HepG2 (cell line): ENCODE measurements at regions not wholly inside any gene's neighbourhood (a gene's known extent, or its start where the extent isn't known, plus 50 kb on each side); places are given as distances from the start of the nearest gene placed in this dataset.

Source experiments
- ATAC-seq: fragments of 200-7000 bp; cut with Tn5 transposase; 3 replicates; pipeline ENCODE4 v1.9.1; 2020; ENCODE audit warnings: mild to moderate bottlenecking, moderate library complexity
- BruUV-seq: library from RNA; stranded (reverse); fragments of 400-500 nt; replicated peaks from 2 replicates; lab custom pipeline; 2021; lab: Mats Ljungman, UMichigan
- CTCF ChIA-PET: fragments of 300-600 bp; formaldehyde crosslinking; extraction: SDS; loops from one replicate; lab custom pipeline; 2021; ENCODE audit warnings: low total read pairs, inconsistent platforms, low intra/inter-chr PET ratio; lab: Yijun Ruan, JAX
- POLR2A ChIA-PET: fragments of 350-600 bp; sonication (Branson Sonifier 250); formaldehyde crosslinking; loops from one replicate; lab custom pipeline; 2020; ENCODE audit warnings: antibody characterized with exemption, inconsistent platforms; lab: Yijun Ruan, JAX
- DNase-seq: peaks from one replicate; pipeline ENCODE4 v3.0.0-alpha.2; 2015; ENCODE audit warnings: low spot score
- FAIRE-seq: peaks from 3 replicates; lab custom pipeline; 2011; peaks lifted over from hg19 to GRCh38; lab: Jason Lieb, UNC
- H2AFZ ChIP-seq: one replicate; pipeline ENCODE4 v1.6.1; 2011; ENCODE audit warnings: low read length, inconsistent platforms
- H3K27ac ChIP-seq: fragments of 300-600 bp; 3 replicates; pipeline ENCODE4 v1.8.0; 2011; ENCODE audit warnings: mixed run types, mild to moderate bottlenecking, mixed read lengths, low read length, inconsistent platforms; ENCODE audit not compliant: insufficient read depth; ENCODE audit errors: extremely low read length
- H3K27me3 ChIP-seq, 2 experiments: fragments of 200-600 bp in 1 of 2; 2 replicates in 1 of 2; 3 replicates in 1 of 2; pipeline versions ENCODE4 v1.6.0 to v1.8.0; 2011; ENCODE audit warnings: low read length in 2 of 2, mild to moderate bottlenecking in 2 of 2, moderate library complexity in 2 of 2, inconsistent platforms in 1 of 2; ENCODE audit not compliant: insufficient read depth in 2 of 2, control insufficient read depth in 1 of 2
- H3K36me3 ChIP-seq, 2 experiments: fragments of 200-600 bp in 1 of 2; replicated peaks in 1 of 2; 2 replicates in 1 of 2; 3 replicates in 1 of 2; pipeline versions ENCODE4 v1.5.1 to v1.8.0; 2011; ENCODE audit warnings: low read length in 2 of 2, inconsistent platforms in 1 of 2; ENCODE audit not compliant: insufficient read depth in 2 of 2, control insufficient read depth in 1 of 2
- H3K4me1 ChIP-seq: 2 replicates; pipeline ENCODE4 v1.5.1; 2012; ENCODE audit warnings: low read length, inconsistent platforms; ENCODE audit not compliant: insufficient read depth
- H3K4me2 ChIP-seq: 2 replicates; pipeline ENCODE4 v1.6.0; 2011; ENCODE audit warnings: low read depth, low read length, inconsistent platforms
- H3K4me3 ChIP-seq, 3 experiments: fragments of 200-600 bp in 1 of 3; sonication (generic), shearing (Covaris generic) in 1 of 3; replicated peaks in 1 of 3; 2 replicates each; pipeline ENCODE4 v1.5.1; 2011 to 2016; ENCODE audit warnings: low read length in 3 of 3, inconsistent platforms in 2 of 3, low read depth in 2 of 3, mild to moderate bottlenecking in 2 of 3, control low read depth in 1 of 3, mixed read lengths in 1 of 3; ENCODE audit not compliant: insufficient read depth in 1 of 3
- H3K79me2 ChIP-seq: one replicate; pipeline ENCODE4 v1.6.1; 2011; ENCODE audit warnings: low read length, inconsistent platforms; ENCODE audit not compliant: insufficient read depth
- H3K9ac ChIP-seq: 2 replicates; pipeline ENCODE4 v1.6.0; 2011; ENCODE audit warnings: mild to moderate bottlenecking, low read depth, low read length, inconsistent platforms; ENCODE audit not compliant: insufficient read depth
- H3K9me3 ChIP-seq: 2 replicates; pipeline ENCODE4 v1.5.1; 2012; ENCODE audit warnings: mild to moderate bottlenecking, low read length
- H4K20me1 ChIP-seq: 2 replicates; pipeline ENCODE4 v1.6.0; 2011; ENCODE audit warnings: inconsistent platforms, mild to moderate bottlenecking, low read length, moderate library complexity; ENCODE audit not compliant: insufficient read depth
- CAMTA2 ChIP-seq: sonication (generic); formaldehyde crosslinking; IDR thresholded peaks from 2 replicates; pipeline ENCODE4 v1.4.0; 2020; ENCODE audit warnings: mild to moderate bottlenecking, missing genetic modification reagents, borderline replicate concordance
- HMG20A ChIP-seq: IDR thresholded peaks from 2 replicates; pipeline ENCODE4 v1.6.1; 2016; ENCODE audit warnings: borderline replicate concordance
- KDM5A ChIP-seq: fragments of 200-600 bp; sonication (generic); IDR thresholded peaks from 2 replicates; pipeline ENCODE4 v1.7.0; 2018; ENCODE audit warnings: antibody characterized with exemption, mild to moderate bottlenecking, low read length, borderline replicate concordance
- MXD4 ChIP-seq: IDR thresholded peaks from 2 replicates; pipeline ENCODE4 v1.6.1; 2016; ENCODE audit warnings: mild to moderate bottlenecking, missing biosample characterization, missing genetic modification reagents
- ZC3H13 ChIP-seq: sonication (generic); formaldehyde crosslinking; IDR thresholded peaks from 2 replicates; pipeline ENCODE4 v1.8.1; 2023; ENCODE audit warnings: mild to moderate bottlenecking, missing genetic modification reagents, moderate library complexity
- ZNF572 ChIP-seq: sonication (generic); formaldehyde crosslinking; IDR thresholded peaks from 2 replicates; pipeline ENCODE4 v1.5.1; 2020; ENCODE audit warnings: mild to moderate bottlenecking, missing genetic modification reagents
- in situ Hi-C: cut with HindIII; loops from 2 replicates; pipeline ENCODE4 v1.10.0; 2017; ENCODE audit warnings: low pct_unique_long_range_greater_than_20kb; ENCODE audit not compliant: extremely low pct_ligation_motif_present
- intact Hi-C: fragments of 100-400 bp; cut with micrococcal nuclease; formaldehyde crosslinking; loops from one replicate; pipeline ENCODE4 v1.10.0; 2022; ENCODE audit not compliant: unreplicated experiment
- TF ChIP-seq, protein P1 (sequence below): sonication (generic); formaldehyde crosslinking; IDR thresholded peaks from 2 replicates; pipeline ENCODE4 v1.4.0; 2020; ENCODE audit warnings: low read depth, missing genetic modification reagents
- TF ChIP-seq, protein P2 (sequence below): sonication (generic); formaldehyde crosslinking; IDR thresholded peaks from 2 replicates; pipeline ENCODE4 v1.8.0; 2022; ENCODE audit warnings: mild to moderate bottlenecking, missing genetic modification reagents, moderate library complexity
- TF ChIP-seq, protein P3 (sequence below): conservative IDR thresholded peaks from 2 replicates; pipeline ENCODE4 v1.6.1; 2018; ENCODE audit warnings: missing genetic modification reagents
- TF ChIP-seq, protein P4 (sequence below): fragments of 450-650 bp; IDR thresholded peaks from 2 replicates; pipeline ENCODE4 v1.6.1; 2017; ENCODE audit warnings: mild to moderate bottlenecking

DNA sequence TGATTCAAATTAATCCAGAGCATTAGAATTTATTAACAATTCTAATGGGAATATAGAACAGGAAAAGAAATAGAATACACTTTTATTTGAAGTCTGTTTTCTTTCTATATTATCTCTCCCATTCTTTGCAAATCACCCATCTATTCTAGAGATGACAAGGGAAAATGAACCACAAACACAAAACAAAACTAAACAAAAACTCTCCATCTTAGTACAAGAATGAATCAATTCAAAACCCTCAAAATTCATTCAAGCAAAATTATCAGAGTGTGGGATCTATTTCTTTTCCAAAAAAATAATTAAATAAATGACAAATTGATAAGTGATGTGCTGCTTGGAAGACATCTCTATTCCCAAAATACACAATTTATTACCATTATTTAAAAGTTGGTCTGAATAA lies 400.1 kb upstream of the NWD2 start:
- Histone ChIP-seq H2AFZ (no peak overlapping the region), H3K79me2 (no peaks in the 10 kb centered on the region), H3K36me3 (no peaks in the 10 kb centered on the region), H3K4me3 (no peak overlapping the region)
- CTCF ChIA-PET: no interaction called here
- in situ Hi-C loops: no loop called here
- BruUV-seq: no TSS peak
- TF ChIP-seq ZC3H13 (CRISPR knock-in tag) (no peak), HMG20A (no peak), MXD4 (CRISPR knock-in tag) (no peak), ZNF572 (no peak), KDM5A (no peak), CAMTA2 (CRISPR knock-in tag) (no peak)
- TF ChIP-seq, protein P1, sequence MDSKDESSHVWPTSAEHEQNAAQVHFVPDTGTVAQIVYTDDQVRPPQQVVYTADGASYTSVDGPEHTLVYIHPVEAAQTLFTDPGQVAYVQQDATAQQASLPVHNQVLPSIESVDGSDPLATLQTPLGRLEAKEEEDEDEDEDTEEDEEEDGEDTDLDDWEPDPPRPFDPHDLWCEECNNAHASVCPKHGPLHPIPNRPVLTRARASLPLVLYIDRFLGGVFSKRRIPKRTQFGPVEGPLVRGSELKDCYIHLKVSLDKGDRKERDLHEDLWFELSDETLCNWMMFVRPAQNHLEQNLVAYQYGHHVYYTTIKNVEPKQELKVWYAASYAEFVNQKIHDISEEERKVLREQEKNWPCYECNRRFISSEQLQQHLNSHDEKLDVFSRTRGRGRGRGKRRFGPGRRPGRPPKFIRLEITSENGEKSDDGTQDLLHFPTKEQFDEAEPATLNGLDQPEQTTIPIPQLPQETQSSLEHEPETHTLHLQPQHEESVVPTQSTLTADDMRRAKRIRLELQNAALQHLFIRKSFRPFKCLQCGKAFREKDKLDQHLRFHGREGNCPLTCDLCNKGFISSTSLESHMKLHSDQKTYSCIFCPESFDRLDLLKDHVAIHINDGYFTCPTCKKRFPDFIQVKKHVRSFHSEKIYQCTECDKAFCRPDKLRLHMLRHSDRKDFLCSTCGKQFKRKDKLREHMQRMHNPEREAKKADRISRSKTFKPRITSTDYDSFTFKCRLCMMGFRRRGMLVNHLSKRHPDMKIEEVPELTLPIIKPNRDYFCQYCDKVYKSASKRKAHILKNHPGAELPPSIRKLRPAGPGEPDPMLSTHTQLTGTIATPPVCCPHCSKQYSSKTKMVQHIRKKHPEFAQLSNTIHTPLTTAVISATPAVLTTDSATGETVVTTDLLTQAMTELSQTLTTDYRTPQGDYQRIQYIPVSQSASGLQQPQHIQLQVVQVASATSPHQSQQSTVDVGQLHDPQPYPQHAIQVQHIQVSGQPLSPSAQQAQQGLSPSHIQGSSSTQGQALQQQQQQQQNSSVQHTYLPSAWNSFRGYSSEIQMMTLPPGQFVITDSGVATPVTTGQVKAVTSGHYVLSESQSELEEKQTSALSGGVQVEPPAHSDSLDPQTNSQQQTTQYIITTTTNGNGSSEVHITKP: no peak
- TF ChIP-seq, protein P2, sequence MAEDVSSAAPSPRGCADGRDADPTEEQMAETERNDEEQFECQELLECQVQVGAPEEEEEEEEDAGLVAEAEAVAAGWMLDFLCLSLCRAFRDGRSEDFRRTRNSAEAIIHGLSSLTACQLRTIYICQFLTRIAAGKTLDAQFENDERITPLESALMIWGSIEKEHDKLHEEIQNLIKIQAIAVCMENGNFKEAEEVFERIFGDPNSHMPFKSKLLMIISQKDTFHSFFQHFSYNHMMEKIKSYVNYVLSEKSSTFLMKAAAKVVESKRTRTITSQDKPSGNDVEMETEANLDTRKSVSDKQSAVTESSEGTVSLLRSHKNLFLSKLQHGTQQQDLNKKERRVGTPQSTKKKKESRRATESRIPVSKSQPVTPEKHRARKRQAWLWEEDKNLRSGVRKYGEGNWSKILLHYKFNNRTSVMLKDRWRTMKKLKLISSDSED (CRISPR knock-in tag): no peak
- TF ChIP-seq, protein P3, sequence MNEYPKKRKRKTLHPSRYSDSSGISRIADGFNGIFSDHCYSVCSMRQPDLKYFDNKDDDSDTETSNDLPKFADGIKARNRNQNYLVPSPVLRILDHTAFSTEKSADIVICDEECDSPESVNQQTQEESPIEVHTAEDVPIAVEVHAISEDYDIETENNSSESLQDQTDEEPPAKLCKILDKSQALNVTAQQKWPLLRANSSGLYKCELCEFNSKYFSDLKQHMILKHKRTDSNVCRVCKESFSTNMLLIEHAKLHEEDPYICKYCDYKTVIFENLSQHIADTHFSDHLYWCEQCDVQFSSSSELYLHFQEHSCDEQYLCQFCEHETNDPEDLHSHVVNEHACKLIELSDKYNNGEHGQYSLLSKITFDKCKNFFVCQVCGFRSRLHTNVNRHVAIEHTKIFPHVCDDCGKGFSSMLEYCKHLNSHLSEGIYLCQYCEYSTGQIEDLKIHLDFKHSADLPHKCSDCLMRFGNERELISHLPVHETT (CRISPR knock-in tag): no peak
- TF ChIP-seq, protein P4, sequence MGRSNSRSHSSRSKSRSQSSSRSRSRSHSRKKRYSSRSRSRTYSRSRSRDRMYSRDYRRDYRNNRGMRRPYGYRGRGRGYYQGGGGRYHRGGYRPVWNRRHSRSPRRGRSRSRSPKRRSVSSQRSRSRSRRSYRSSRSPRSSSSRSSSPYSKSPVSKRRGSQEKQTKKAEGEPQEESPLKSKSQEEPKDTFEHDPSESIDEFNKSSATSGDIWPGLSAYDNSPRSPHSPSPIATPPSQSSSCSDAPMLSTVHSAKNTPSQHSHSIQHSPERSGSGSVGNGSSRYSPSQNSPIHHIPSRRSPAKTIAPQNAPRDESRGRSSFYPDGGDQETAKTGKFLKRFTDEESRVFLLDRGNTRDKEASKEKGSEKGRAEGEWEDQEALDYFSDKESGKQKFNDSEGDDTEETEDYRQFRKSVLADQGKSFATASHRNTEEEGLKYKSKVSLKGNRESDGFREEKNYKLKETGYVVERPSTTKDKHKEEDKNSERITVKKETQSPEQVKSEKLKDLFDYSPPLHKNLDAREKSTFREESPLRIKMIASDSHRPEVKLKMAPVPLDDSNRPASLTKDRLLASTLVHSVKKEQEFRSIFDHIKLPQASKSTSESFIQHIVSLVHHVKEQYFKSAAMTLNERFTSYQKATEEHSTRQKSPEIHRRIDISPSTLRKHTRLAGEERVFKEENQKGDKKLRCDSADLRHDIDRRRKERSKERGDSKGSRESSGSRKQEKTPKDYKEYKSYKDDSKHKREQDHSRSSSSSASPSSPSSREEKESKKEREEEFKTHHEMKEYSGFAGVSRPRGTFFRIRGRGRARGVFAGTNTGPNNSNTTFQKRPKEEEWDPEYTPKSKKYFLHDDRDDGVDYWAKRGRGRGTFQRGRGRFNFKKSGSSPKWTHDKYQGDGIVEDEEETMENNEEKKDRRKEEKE: no peak
- TF ChIP-seq, all 625 proteins: peak for 0
- intact Hi-C loops: no loop called here
- no peaks in the 10 kb centered on the region; a peak in 1 of 5 replicates for H3K27me3 ChIP-seq
- no peak overlapping the region for H3K9ac ChIP-seq
- no peaks in the 10 kb centered on the region for H3K9me3 ChIP-seq
- DNase-seq (no peak), FAIRE-seq (no peak), ATAC-seq (no peak)
- no peak overlapping the region for H3K27ac ChIP-seq
- no peaks in the 10 kb centered on the region for H3K4me1 ChIP-seq
- H3K4me2 ChIP-seq: no peak overlapping the region
- POLR2A ChIA-PET: no interaction called here
- no peaks in the 10 kb centered on the region for H4K20me1 ChIP-seq
